B cell (primary cell): ENCODE measurements at regions not wholly inside any gene's neighbourhood (a gene's known extent, or its start where the extent isn't known, plus 50 kb on each side); places are given as distances from the start of the nearest gene placed in this dataset.

Experiments
- ATAC-seq: fragments of 200-7000 bp; cut with Tn5 transposase; one replicate; pipeline ENCODE4 v1.10.0; 2021; ENCODE audit warnings: low read depth, mild to moderate bottlenecking, moderate number of reproducible peaks, moderate library complexity
- CTCF ChIA-PET: fragments of 350-600 bp; sonication (Branson Sonifier 250); formaldehyde crosslinking; loops from one replicate; lab custom pipeline; 2021; ENCODE audit warnings: antibody characterized with exemption, inconsistent platforms; lab: Charles Lee
- POLR2A ChIA-PET: fragments of 350-600 bp; sonication (Branson Sonifier 250); formaldehyde crosslinking; loops from one replicate; lab custom pipeline; 2021; ENCODE audit warnings: antibody characterized with exemption; lab: Charles Lee
- DNase-seq: peaks from one replicate; pipeline ENCODE4 v3.0.0; 2013
- H2AFZ ChIP-seq: 2 replicates; pipeline ENCODE4 v1.6.1; 2012; ENCODE audit warnings: mild to moderate bottlenecking, low read depth, low read length; ENCODE audit not compliant: insufficient read depth, poor library complexity, severe bottlenecking
- H3K27ac ChIP-seq, 2 donors: 1 replicate in 1 of 2; 2 replicates in 1 of 2; pipeline ENCODE4 v1.5.1; 2012 to 2013; ENCODE audit warnings: low read length in 2 of 2, mild to moderate bottlenecking in 2 of 2, moderate library complexity in 1 of 2
- H3K27me3 ChIP-seq, 4 experiments: fragments of 200-600 bp in 1 of 4; sonication (generic) in 1 of 4; replicated peaks in 1 of 4; 1 replicate in 2 of 4; 2 replicates in 2 of 4; pipeline versions ENCODE4 v1.6.1 to v1.7.0; 2013 to 2016; ENCODE audit warnings: low read length in 3 of 4, mild to moderate bottlenecking in 2 of 4, mixed read lengths in 1 of 4, moderate library complexity in 1 of 4; ENCODE audit not compliant: insufficient read depth in 4 of 4, control insufficient read depth in 3 of 4; ENCODE audit errors: control extremely low read depth in 1 of 4
- H3K36me3 ChIP-seq, 2 experiments: replicated peaks in 1 of 2; 1 replicate in 1 of 2; 2 replicates in 1 of 2; pipeline versions ENCODE4 v1.6.1 to v1.7.1; 2013; ENCODE audit warnings: low read length in 1 of 2; ENCODE audit not compliant: insufficient read depth in 2 of 2, control insufficient read depth in 1 of 2; ENCODE audit errors: control extremely low read depth in 1 of 2, extremely low read depth in 1 of 2
- H3K4me1 ChIP-seq, 2 donors: fragments of 200-600 bp in 1 of 2; sonication (generic) in 1 of 2; 1 replicate in 1 of 2; 2 replicates in 1 of 2; pipeline versions ENCODE4 v1.5.1 to v1.6.1; 2013 to 2017; ENCODE audit warnings: low read length in 2 of 2; ENCODE audit not compliant: control insufficient read depth in 2 of 2, insufficient read depth in 2 of 2
- H3K4me2 ChIP-seq: replicated peaks from 2 replicates; pipeline ENCODE3; 2012; ENCODE audit warnings: mild to moderate bottlenecking, low read depth, low read length; ENCODE audit not compliant: poor library complexity, severe bottlenecking
- H3K4me3 ChIP-seq, 5 experiments: fragments of 200-600 bp in 1 of 5; sonication (generic) in 1 of 5; 1 replicate in 3 of 5; 2 replicates in 2 of 5; pipeline versions ENCODE4 v1.5.1 to v1.7.0; 2011 to 2016; ENCODE audit warnings: low read length in 4 of 5, mild to moderate bottlenecking in 4 of 5, low read depth in 2 of 5, control low read depth in 1 of 5, moderate library complexity in 1 of 5; ENCODE audit not compliant: insufficient read depth in 1 of 5; ENCODE audit errors: control extremely low read depth in 1 of 5, extremely low read depth in 1 of 5
- H3K79me2 ChIP-seq: fragments of 200-600 bp; sonication (generic); one replicate; pipeline ENCODE4 v1.6.0; 2016; ENCODE audit warnings: low read length; ENCODE audit not compliant: control insufficient read depth, insufficient read depth
- H3K9ac ChIP-seq: fragments of 200-600 bp; sonication (generic); 2 replicates; pipeline ENCODE4 v1.6.1; 2017; ENCODE audit warnings: mild to moderate bottlenecking, low read length, moderate library complexity
- H3K9me3 ChIP-seq, 3 donors: one replicate each; pipeline versions ENCODE4 v1.6.1 to v1.7.1; 2013; ENCODE audit warnings: low read length in 2 of 3; ENCODE audit not compliant: control insufficient read depth in 2 of 3, insufficient read depth in 1 of 3; ENCODE audit errors: control extremely low read depth in 1 of 3
- H4K20me1 ChIP-seq: 2 replicates; pipeline ENCODE4 v1.6.0; 2012; ENCODE audit warnings: mild to moderate bottlenecking, low read length; ENCODE audit not compliant: insufficient read depth, control insufficient read depth, poor library complexity, severe bottlenecking
- H3K27ac Mint-ChIP-seq: one replicate; pipeline ENCODE4 v1.8.0; 2021; ENCODE audit warnings: mixed read lengths
- H3K27me3 Mint-ChIP-seq: one replicate; pipeline ENCODE4 v1.8.0; 2021; ENCODE audit warnings: mixed read lengths
- H3K4me1 Mint-ChIP-seq: one replicate; pipeline ENCODE4 v1.8.0; 2021; ENCODE audit warnings: mixed read lengths
- H3K4me3 Mint-ChIP-seq: one replicate; pipeline ENCODE4 v1.8.0; 2021; ENCODE audit warnings: mixed read lengths
- H3K9me3 Mint-ChIP-seq: one replicate; pipeline ENCODE4 v1.8.0; 2022; ENCODE audit warnings: mixed read lengths; ENCODE audit not compliant: insufficient read depth
- EZH2 ChIP-seq: IDR thresholded peaks from 2 replicates; pipeline ENCODE4 v1.6.1; 2012; ENCODE audit warnings: borderline replicate concordance, low read depth, mild to moderate bottlenecking, moderate library complexity, low read length; ENCODE audit not compliant: insufficient read depth, poor library complexity, severe bottlenecking
- WGBS: methylation state at CpG from one replicate; pipeline ENCODE4 v1.1.5; 2013; ENCODE audit warnings: missing lambda C conversion rate; ENCODE audit not compliant: insufficient coverage; 5-methylcytosine and 5-hydroxymethylcytosine counted together
- intact Hi-C: fragments of 100-400 bp; cut with micrococcal nuclease; formaldehyde crosslinking; loops from one replicate; pipeline ENCODE4 v1.10.0; 2022
- TF ChIP-seq, protein P1 (sequence below): fragments of 200-600 bp; IDR thresholded peaks from one replicate; pipeline ENCODE4 v1.8.0; 2022; ENCODE audit warnings: antibody characterized with exemption, mild to moderate bottlenecking

DNA sequence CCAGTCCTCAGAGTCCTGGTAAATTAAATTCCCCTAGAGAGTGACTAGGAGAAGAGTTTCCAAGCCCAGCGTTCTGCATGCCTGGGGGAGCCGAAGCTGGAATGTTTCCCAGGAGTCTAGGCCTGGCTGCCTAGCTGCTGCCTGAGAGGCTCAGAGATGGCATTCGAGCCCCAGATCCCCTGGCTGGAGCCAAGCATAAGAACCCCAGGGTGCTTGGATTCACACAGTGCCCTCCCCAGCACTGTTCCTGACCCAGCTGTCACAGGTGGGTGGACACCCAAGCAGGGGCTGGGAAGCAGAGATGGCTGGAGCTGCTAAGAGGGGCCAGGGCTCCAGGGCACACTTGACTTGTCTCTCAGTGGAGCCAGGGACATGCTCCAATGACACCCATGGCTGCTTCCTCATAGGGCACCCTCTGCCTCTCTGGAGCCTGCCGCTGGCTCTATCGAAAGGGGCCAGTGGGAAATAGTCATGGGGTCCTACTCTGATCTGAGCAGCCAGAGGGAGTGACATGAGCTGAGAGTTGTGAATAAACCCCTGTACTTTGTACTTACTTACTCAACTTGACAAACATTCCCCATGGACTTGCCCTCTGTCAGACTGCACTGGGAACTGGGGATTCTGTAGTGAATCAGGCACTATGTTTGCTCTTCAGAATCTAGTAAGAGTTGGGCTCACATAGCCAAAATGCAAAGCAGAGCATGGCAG lies 62.6 kb upstream of the XPA start:
- peaks cover 0 to 39% (median 7%) of the 10 kb centered on the region in 4 experiments for H3K27me3 ChIP-seq
- no peaks in the 10 kb centered on the region for H3K36me3 ChIP-seq
- Mint-ChIP-seq H3K4me3 (no peak overlapping the region), H3K4me1 (no peaks in the 10 kb centered on the region), H3K9me3 (no peaks in the 10 kb centered on the region), H3K27me3 (peaks cover 44% of the 10 kb centered on the region), H3K27ac (no peak overlapping the region)
- intact Hi-C loops = no loop called here
- no peaks in the 10 kb centered on the region for H3K4me1 ChIP-seq
- ATAC-seq = no peak
- H3K9me3 ChIP-seq = no peaks in the 10 kb centered on the region
- no peak for DNase-seq
- TF ChIP-seq, protein P1, sequence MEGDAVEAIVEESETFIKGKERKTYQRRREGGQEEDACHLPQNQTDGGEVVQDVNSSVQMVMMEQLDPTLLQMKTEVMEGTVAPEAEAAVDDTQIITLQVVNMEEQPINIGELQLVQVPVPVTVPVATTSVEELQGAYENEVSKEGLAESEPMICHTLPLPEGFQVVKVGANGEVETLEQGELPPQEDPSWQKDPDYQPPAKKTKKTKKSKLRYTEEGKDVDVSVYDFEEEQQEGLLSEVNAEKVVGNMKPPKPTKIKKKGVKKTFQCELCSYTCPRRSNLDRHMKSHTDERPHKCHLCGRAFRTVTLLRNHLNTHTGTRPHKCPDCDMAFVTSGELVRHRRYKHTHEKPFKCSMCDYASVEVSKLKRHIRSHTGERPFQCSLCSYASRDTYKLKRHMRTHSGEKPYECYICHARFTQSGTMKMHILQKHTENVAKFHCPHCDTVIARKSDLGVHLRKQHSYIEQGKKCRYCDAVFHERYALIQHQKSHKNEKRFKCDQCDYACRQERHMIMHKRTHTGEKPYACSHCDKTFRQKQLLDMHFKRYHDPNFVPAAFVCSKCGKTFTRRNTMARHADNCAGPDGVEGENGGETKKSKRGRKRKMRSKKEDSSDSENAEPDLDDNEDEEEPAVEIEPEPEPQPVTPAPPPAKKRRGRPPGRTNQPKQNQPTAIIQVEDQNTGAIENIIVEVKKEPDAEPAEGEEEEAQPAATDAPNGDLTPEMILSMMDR = no peak
- 89% methylated on average over 3 of the region's 5 CpGs for WGBS
- H3K27ac ChIP-seq = no peak overlapping the region
- H4K20me1 ChIP-seq = no peaks in the 10 kb centered on the region
- H3K4me3 ChIP-seq = no peak overlapping the region
- no peak overlapping the region for H2AFZ ChIP-seq
- POLR2A ChIA-PET = no interaction called here
- CTCF ChIA-PET = no interaction called here
- no peak overlapping the region for H3K9ac ChIP-seq
- H3K4me2 ChIP-seq = no peak overlapping the region
- no peaks in the 10 kb centered on the region for H3K79me2 ChIP-seq

- no peak overlapping the region for H3K27ac Mint-ChIP-seq
- no peaks in the 10 kb centered on the region for H3K4me1 Mint-ChIP-seq
- ChIA-PET CTCF (no interaction called here), POLR2A (no interaction called here)
- Histone ChIP-seq H3K27me3 (peaks cover 0 to 39% (median 7%) of the 10 kb centered on the region in 4 experiments), H3K9me3 (no peaks in the 10 kb centered on the region), H3K36me3 (no peaks in the 10 kb centered on the region), H3K4me3 (no peak overlapping the region), H3K9ac (no peak overlapping the region), H2AFZ (no peak overlapping the region), H3K27ac (no peak overlapping the region), H3K79me2 (no peaks in the 10 kb centered on the region), H4K20me1 (no peaks in the 10 kb centered on the region), H3K4me1 (no peaks in the 10 kb centered on the region), H3K4me2 (no peak overlapping the region)
- peaks cover 51% of the 10 kb centered on the region for H3K27me3 Mint-ChIP-seq
- ATAC-seq (no peak), DNase-seq (no peak)
- no peak overlapping the region for H3K4me3 Mint-ChIP-seq
- WGBS = 75% methylated on average over 5 of the region's 8 CpGs
- TF ChIP-seq EZH2 = no peak
- TF ChIP-seq, protein P1 = no peak
- intact Hi-C loops = no loop called here
- H3K9me3 Mint-ChIP-seq = no peaks in the 10 kb centered on the region
Measured at GRCh38 chr9:97761056-97761598, 64.0 kb upstream of the XPA start.
